GM06990 (cell line): ENCODE measurements at regions not wholly inside any gene's neighbourhood (a gene's known extent, or its start where the extent isn't known, plus 50 kb on each side); places are given as distances from the start of the nearest gene placed in this dataset.

Source experiments
- DNase-seq: peaks from one replicate; pipeline ENCODE4 v3.0.0-alpha.2; 2011; ENCODE audit not compliant: insufficient read length; ENCODE audit errors: extremely low read depth
- H3K27me3 ChIP-seq: replicated peaks from 2 replicates; pipeline ENCODE4 v1.6.0; 2011; ENCODE audit warnings: low read length; ENCODE audit not compliant: control insufficient read depth, insufficient read depth
- H3K36me3 ChIP-seq: 2 replicates; pipeline ENCODE4 v1.5.1; 2011; ENCODE audit warnings: low read length; ENCODE audit not compliant: control insufficient read depth, insufficient read depth
- H3K4me3 ChIP-seq: replicated peaks from 2 replicates; pipeline ENCODE4 v1.5.1; 2011; ENCODE audit warnings: low read depth, mild to moderate bottlenecking, control low read depth, low read length
- CTCF ChIP-seq: IDR thresholded peaks from 2 replicates; pipeline ENCODE4 v1.5.1; 2011; ENCODE audit warnings: low read length, control low read depth, mild to moderate bottlenecking, inconsistent platforms; ENCODE audit not compliant: insufficient read depth, poor library complexity, severe bottlenecking

GRCh38 chr2:9697909-9698308 is 67.1 kb upstream of the YWHAQ start:
- Histone ChIP-seq H3K27me3 (no peaks in the 10 kb centered on the region), H3K36me3 (no peaks in the 10 kb centered on the region), H3K4me3 (no peak overlapping the region)
- TF ChIP-seq CTCF = no peak
- DNase-seq = no peak

DNA sequence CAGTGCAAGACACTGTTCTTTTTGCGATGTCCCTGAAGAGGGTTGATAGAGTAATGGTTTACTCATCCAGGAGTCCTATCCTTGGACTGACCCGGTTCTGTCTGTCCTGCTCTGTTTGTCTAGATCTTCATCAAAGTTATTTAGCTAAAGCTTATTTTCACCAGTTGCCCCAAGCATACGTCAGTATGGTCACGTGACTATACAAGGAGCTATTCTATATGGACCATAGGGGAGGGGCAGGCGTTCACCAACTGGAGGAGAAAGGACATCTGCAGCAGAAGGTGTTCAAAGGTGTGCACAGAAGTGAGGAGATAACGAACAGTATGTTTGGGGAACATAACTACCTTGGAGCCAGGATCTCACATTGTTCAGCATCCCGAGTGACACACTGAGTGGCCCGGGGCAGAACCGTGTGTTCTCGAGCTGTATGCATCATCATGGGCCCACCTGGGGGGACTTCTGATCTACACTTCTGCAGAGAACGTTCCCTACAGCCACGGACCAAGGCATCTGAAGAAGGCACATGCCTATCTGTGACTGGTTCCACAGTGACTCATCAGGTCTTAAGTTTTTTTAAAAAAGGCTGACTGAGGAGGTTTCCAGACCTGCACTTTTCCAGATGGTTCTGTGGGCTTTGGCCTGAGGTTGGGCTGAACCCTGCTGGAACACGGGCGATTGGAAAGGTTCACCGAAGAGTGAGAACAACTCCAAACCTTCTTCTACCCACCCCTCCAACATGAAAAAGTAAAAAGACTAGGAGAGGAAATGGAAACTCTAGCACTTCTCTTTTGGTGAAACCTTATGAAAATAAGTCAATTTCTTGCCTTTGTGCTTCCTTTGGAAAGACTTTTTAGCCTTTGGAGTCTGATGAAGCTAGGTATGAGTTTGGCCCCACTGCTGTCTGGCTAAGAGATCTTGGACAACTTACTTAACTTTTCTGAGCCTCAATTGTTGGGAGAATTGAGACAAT is 68.6 kb upstream of the YWHAQ start:
- H3K36me3 ChIP-seq = no peaks in the 10 kb centered on the region
- TF ChIP-seq CTCF = no peak
- no peak overlapping the region for H3K4me3 ChIP-seq
- H3K27me3 ChIP-seq = no peaks in the 10 kb centered on the region
- DNase-seq = no peak

GRCh38 chr2:9700109-9700495 is 69.3 kb upstream of the YWHAQ start:
- H3K4me3 ChIP-seq = no peak overlapping the region
- H3K27me3 ChIP-seq = no peaks in the 10 kb centered on the region
- H3K36me3 ChIP-seq = no peaks in the 10 kb centered on the region
- no peak for TF ChIP-seq CTCF
- DNase-seq = no peak

- no peak for TF ChIP-seq CTCF
- Histone ChIP-seq H3K36me3 (no peaks in the 10 kb centered on the region), H3K27me3 (no peaks in the 10 kb centered on the region), H3K4me3 (no peak overlapping the region)
- DNase-seq = no peak
These were observed 71.8 kb upstream of the YWHAQ start for GRCh38 chr2:9702604-9703084.

DNA sequence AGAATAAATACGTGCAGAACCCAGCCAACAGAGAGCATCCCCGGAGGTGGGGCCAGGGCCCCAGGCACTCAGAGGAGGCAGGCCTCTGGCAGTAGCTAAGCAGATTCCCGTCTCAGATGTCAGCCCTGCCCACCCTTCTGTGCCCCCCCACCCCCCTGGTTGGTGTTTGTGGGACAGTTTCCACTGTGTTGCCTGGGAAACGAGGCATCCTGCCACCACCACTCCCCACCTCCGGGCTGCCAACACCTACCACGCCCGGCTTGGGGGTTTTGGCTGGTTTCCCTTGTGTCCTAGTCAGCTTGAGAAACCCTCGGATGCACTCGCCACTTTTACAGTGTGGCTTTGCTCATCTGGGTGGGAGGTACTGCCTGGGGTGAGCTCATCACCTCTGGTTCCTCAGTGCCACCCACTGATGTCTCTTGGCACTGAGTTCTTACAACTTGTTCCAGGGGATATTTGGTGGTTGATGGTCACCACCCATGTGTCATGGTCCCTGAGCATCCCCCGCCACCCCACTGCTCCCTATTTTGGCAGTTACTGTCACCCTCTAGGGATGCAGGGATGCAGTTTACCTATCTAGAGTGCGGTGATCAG is 72.4 kb upstream of the YWHAQ start:
- Histone ChIP-seq H3K36me3 (no peaks in the 10 kb centered on the region), H3K4me3 (no peak overlapping the region), H3K27me3 (no peaks in the 10 kb centered on the region)
- no peak for TF ChIP-seq CTCF
- no peak for DNase-seq
